ENCODE measurements at regions not wholly inside any gene's neighbourhood (a gene's known extent, or its start where the extent isn't known, plus 50 kb on each side); places are given as distances from the start of the nearest gene placed in this dataset.

DNA sequence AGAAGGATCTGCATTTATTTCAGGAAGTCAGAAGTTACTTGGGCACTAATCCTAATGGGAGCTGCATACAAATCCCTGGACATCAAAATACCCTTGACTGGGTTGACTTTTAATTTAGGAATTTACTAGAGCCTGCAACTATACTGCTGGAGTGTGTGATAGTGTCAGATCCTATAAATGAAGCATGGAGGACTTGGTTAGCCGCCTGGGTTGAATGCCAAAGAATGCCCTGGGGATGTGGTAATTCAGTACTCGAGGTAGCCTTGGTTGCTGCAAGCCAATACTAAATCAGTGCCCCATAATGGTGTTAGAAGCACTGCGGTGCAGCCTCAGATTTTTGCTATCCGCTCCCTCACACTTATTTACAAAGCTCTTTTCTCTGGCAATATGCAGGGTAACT is 184.9 kb downstream of the CAPZA3 start:
- TF ChIP-seq TARDBP (IDR thresholded peaks at IDR 0.05) (no peak), BHLHE40 (IDR thresholded peaks at IDR 0.05; ENCODE audit: borderline replicate concordance) (no peak)

Data from HEK293T (cell line).